GM12872 (cell line): ENCODE measurements at regions not wholly inside any gene's neighbourhood (a gene's known extent, or its start where the extent isn't known, plus 50 kb on each side); places are given as distances from the start of the nearest gene placed in this dataset.

Experiments
- CTCF ChIP-seq: IDR thresholded peaks from 3 replicates; pipeline ENCODE4 v1.5.1; 2011; ENCODE audit warnings: low read depth, mild to moderate bottlenecking, low read length, moderate library complexity; ENCODE audit not compliant: insufficient read depth

GRCh38 chr9:81335879-81336421 lies 353.4 kb downstream of the TLE1 start:
- TF ChIP-seq CTCF = no peak

- TF ChIP-seq CTCF = no peak
Observed at GRCh38 chr9:81321551-81321950, 367.8 kb downstream of the TLE1 start.

- TF ChIP-seq CTCF = no peak
Observed at GRCh38 chr9:81320909-81321482, 368.4 kb downstream of the TLE1 start.

GRCh38 chr9:81318571-81318970 lies 370.8 kb downstream of the TLE1 start:
- no peak for TF ChIP-seq CTCF

- no peak for TF ChIP-seq CTCF
Observed at GRCh38 chr9:81317939-81318338, 371.4 kb downstream of the TLE1 start.

- TF ChIP-seq CTCF = no peak
Observed at GRCh38 chr9:81317223-81317622, 372.1 kb downstream of the TLE1 start.

- TF ChIP-seq CTCF = no peak
Observed at GRCh38 chr9:81314490-81314889, 374.9 kb downstream of the TLE1 start.

- no peak for TF ChIP-seq CTCF
Observed at GRCh38 chr9:81313877-81314276, 375.5 kb downstream of the TLE1 start.
